ENCODE measurements at regions not wholly inside any gene's neighbourhood (a gene's known extent, or its start where the extent isn't known, plus 50 kb on each side); places are given as distances from the start of the nearest gene placed in this dataset.
"Not testable (repeated sequence)": the region's sequence is repeated elsewhere in the genome, so short reads cannot be mapped to it uniquely, and the experiment has no call there.

- not testable (repeated sequence) for TF ChIP-seq CTCF, POLR2A, POLR2AphosphoS5, EP300 (IDR thresholded peaks at IDR 0.05)
Observed at GRCh38 chr5:89523867-89524266, 640.9 kb upstream of the MEF2C start.
